Heart left ventricle (tissue), 13 donors: ENCODE measurements at regions not wholly inside any gene's neighbourhood (a gene's known extent, or its start where the extent isn't known, plus 50 kb on each side); places are given as distances from the start of the nearest gene placed in this dataset.

Experiments used
- POLR2A ChIP-seq, 2 donors: fragments of 450-650 bp; IDR thresholded peaks; one replicate each; pipeline ENCODE4 v1.6.1; 2017; ENCODE audit warnings: antibody characterized with exemption in 2 of 2, mild to moderate bottlenecking in 2 of 2, moderate library complexity in 2 of 2
- TF ChIP-seq, protein P1 (sequence below), 12 donors: fragments of 200-600 bp; sonication (generic) in 4 of 12; IDR thresholded peaks; one replicate each; pipeline versions ENCODE4 v1.5.0 to v1.8.0; 2018 to 2022; ENCODE audit warnings: antibody characterized with exemption in 12 of 12, mild to moderate bottlenecking in 5 of 12
- donor health status: ischemic (EF 13 %, LVEDD 7.1; RV severe dilation, severe dysfunction).
- donor health status: DM: no; HTN: yes; CAD: no.
- donor health status: DM: no; HTN: no; CAD: no.
- donor health status: ischemic (EF 25% LVEDD 6.9; RV normal size, moderate dysfunction).
- donor health status: ischemic (EF 25% LVEDD 5.7; RV mildly dilated, moderate dysfunction).
- donor health status: ischemic (EF 35%, LVEDD 5.7; RV mildly dilated, moderate dysfunction).
- donor health status: nonischemic (EF 11% LVEDD 7.7; RV severe dilation, severe dysfunction).
- donor health status: DM: yes; HTN: yes; CAD: no.
- donor health status: PGD.
- donor health status: ischemic (EF 29% LVEDD 5.4; RV normal size, mild dysfunction).
- donor health status: nonischemic (EF 23%, LVEDD 6.1; RV moderate dilation, normal function).

GRCh38 chr13:74569251-74569650, 435.0 kb upstream of the KLF12 start:
- TF ChIP-seq, protein P1, sequence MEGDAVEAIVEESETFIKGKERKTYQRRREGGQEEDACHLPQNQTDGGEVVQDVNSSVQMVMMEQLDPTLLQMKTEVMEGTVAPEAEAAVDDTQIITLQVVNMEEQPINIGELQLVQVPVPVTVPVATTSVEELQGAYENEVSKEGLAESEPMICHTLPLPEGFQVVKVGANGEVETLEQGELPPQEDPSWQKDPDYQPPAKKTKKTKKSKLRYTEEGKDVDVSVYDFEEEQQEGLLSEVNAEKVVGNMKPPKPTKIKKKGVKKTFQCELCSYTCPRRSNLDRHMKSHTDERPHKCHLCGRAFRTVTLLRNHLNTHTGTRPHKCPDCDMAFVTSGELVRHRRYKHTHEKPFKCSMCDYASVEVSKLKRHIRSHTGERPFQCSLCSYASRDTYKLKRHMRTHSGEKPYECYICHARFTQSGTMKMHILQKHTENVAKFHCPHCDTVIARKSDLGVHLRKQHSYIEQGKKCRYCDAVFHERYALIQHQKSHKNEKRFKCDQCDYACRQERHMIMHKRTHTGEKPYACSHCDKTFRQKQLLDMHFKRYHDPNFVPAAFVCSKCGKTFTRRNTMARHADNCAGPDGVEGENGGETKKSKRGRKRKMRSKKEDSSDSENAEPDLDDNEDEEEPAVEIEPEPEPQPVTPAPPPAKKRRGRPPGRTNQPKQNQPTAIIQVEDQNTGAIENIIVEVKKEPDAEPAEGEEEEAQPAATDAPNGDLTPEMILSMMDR (IDR thresholded peaks at IDR 0.05), result no peak
- TF ChIP-seq POLR2A (IDR thresholded peaks at IDR 0.05), result no peak
